Left lung (tissue), 4 donors: ENCODE measurements at regions not wholly inside any gene's neighbourhood (a gene's known extent, or its start where the extent isn't known, plus 50 kb on each side); places are given as distances from the start of the nearest gene placed in this dataset.

Experiments
- ATAC-seq: fragments of 200-7000 bp; cut with Tn5 transposase; one replicate; pipeline ENCODE4 v1.9.1; 2020; ENCODE audit warnings: moderate library complexity
- DNase-seq, 4 donors: peaks; one replicate each; pipeline ENCODE4 v3.0.0-alpha.2; 2013 to 2020
- H3K27ac ChIP-seq, 2 donors: fragments of 200-600 bp; sonication (generic) in 1 of 2; one replicate each; pipeline versions ENCODE4 v1.5.0 to v1.8.0; 2020 to 2021
- H3K27me3 ChIP-seq, 2 donors: fragments of 200-600 bp; sonication (generic) in 1 of 2; one replicate each; pipeline versions ENCODE4 v1.5.0 to v1.8.0; 2020 to 2021
- H3K36me3 ChIP-seq, 2 donors: fragments of 200-600 bp; sonication (generic) in 1 of 2; one replicate each; pipeline versions ENCODE4 v1.5.0 to v1.8.0; 2020 to 2021
- H3K4me1 ChIP-seq, 2 donors: fragments of 200-600 bp; one replicate each; pipeline ENCODE4 v1.8.0; 2021
- H3K4me3 ChIP-seq, 2 donors: fragments of 200-600 bp; sonication (generic) in 1 of 2; one replicate each; pipeline versions ENCODE4 v1.5.0 to v1.8.0; 2020 to 2021; ENCODE audit warnings: mild to moderate bottlenecking in 1 of 2
- H3K9me3 ChIP-seq, 2 donors: fragments of 200-600 bp; sonication (generic) in 1 of 2; one replicate each; pipeline versions ENCODE4 v1.5.0 to v1.8.0; 2020 to 2021
- intact Hi-C, 2 donors: fragments of 100-400 bp; cut with DNase I; formaldehyde crosslinking; loops; one replicate each; pipeline versions ENCODE4 v1.11.2 to v1.14.2; 2022
- TF ChIP-seq, protein P1 (sequence below), 2 donors: fragments of 200-600 bp; sonication (generic) in 1 of 2; IDR thresholded peaks; one replicate each; pipeline versions ENCODE4 v1.5.0 to v1.8.0; 2021; ENCODE audit warnings: antibody characterized with exemption in 2 of 2
- donor health status: DM: no; HTN: yes; CAD: no.
- donor health status: DM: no; HTN: no; CAD: no.

DNA sequence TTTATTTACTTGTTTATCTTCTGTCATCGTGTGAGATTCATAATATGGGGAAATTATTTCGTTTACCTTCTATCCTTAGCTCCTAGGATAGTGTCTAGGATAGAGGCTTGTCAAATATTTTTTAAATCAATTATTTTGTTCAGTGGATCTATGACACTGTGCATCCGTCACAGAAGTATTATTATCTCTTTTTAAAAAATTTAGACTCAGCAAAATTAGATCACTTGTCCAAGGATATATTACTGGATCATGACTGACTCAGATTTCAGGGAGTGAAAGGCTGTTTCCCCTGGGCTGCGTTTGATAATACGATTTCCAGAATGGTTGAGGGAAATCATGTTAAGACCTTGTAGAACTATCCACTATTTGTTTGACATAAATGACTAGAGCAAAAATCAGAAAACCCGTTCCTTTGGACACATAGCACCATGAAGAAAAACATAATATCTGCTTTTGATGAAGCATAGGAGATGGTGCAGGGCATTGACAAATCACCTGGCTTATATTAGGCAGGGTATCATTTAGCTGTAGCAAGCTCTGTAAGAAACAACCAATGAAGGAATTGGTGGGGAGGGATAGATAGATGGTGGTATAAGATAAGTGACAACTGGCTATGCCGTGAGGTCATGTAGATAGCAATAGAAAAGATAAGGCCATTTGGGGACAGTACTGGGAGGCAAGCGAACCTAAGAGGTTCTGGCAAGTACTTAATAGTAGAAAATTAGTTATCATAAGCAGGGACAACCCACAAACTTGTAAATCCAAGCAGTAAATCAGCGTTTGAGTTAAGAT lies 465.2 kb upstream of the MAN1A1 start:
- Histone ChIP-seq H3K9me3 (no peaks in the 10 kb centered on the region), H3K36me3 (no peaks in the 10 kb centered on the region), H3K27me3 (no peaks in the 10 kb centered on the region), H3K4me1 (no peaks in the 10 kb centered on the region), H3K4me3 (no peak overlapping the region), H3K27ac (no peak overlapping the region)
- no peak for ATAC-seq
- intact Hi-C loops = no loop called here
- DNase-seq = no peak
- TF ChIP-seq, protein P1, sequence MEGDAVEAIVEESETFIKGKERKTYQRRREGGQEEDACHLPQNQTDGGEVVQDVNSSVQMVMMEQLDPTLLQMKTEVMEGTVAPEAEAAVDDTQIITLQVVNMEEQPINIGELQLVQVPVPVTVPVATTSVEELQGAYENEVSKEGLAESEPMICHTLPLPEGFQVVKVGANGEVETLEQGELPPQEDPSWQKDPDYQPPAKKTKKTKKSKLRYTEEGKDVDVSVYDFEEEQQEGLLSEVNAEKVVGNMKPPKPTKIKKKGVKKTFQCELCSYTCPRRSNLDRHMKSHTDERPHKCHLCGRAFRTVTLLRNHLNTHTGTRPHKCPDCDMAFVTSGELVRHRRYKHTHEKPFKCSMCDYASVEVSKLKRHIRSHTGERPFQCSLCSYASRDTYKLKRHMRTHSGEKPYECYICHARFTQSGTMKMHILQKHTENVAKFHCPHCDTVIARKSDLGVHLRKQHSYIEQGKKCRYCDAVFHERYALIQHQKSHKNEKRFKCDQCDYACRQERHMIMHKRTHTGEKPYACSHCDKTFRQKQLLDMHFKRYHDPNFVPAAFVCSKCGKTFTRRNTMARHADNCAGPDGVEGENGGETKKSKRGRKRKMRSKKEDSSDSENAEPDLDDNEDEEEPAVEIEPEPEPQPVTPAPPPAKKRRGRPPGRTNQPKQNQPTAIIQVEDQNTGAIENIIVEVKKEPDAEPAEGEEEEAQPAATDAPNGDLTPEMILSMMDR (IDR thresholded peaks at IDR 0.05) = no peak

DNA sequence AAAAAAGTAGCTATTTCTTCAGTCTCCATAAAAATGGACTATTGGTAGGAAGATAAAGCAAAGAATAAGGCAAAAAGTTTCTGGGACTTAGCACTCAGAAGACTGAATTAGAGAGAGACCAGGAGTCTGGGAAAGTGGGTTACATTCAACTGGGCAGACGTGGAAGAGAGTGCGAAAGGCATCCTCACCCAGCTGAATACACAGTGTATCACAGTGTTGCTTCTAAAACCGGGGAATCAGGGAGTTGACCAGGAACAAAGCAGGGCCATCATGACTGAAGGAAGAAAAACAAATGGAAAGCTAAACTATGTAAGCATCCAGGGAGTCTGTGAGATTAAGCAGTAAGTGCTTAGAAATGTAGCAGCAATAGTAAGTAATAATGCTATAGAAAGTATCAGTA lies 452.9 kb upstream of the MAN1A1 start:
- no peaks in the 10 kb centered on the region for H3K36me3 ChIP-seq
- H3K9me3 ChIP-seq = no peaks in the 10 kb centered on the region
- no peaks in the 10 kb centered on the region for H3K27me3 ChIP-seq
- TF ChIP-seq, protein P1 (IDR thresholded peaks at IDR 0.05) = no peak
- DNase-seq = no peak
- intact Hi-C loops = no loop called here
- no peak overlapping the region for H3K4me3 ChIP-seq
- no peak for ATAC-seq
- no peak overlapping the region for H3K27ac ChIP-seq
- no peaks in the 10 kb centered on the region for H3K4me1 ChIP-seq

DNA sequence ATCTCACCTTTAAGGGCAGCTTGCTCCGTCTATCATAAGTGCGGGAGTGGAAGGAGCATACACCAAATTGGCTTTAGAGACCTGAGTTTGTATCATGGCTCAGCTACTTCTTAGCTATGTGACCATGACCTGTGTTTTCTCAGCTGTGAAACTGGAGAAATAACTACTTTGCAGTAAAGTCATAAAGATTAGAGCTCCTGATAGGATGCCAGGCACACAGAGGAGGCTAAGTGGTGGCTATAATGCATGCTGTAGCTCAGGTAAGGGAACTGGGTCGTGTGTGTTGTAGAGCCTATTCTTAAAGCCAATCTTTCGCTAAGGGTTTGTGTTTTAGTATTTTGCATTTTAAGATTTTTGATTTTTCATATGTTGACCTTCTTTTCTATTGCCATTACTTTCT lies 451.5 kb upstream of the MAN1A1 start:
- intact Hi-C loops = no loop called here
- ATAC-seq = no peak
- no peaks in the 10 kb centered on the region for H3K36me3 ChIP-seq
- H3K4me3 ChIP-seq = no peak overlapping the region
- H3K27me3 ChIP-seq = no peaks in the 10 kb centered on the region
- no peak for DNase-seq
- H3K27ac ChIP-seq = no peak overlapping the region
- H3K4me1 ChIP-seq = no peaks in the 10 kb centered on the region
- TF ChIP-seq, protein P1 (IDR thresholded peaks at IDR 0.05) = no peak
- no peaks in the 10 kb centered on the region for H3K9me3 ChIP-seq

DNA sequence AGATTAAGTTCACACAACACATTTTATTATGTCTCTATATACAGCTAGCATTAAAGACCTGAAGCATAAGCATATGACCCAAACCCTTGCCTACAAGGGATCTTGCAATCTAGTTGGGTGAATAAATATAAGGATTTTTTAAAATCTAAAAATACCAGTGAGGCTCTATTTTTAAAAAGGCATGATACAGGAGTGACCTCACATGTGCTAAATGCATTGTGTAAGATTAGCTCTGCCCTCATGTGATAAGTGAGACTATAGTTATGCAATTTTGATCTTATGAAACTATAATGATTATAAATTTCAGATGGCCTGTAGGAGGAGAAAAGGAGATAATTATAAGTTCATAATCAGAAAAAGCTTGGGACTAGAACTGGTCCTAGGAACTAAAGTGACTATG lies 451.0 kb upstream of the MAN1A1 start:
- DNase-seq (peak in 1 of 4 donors; percentile 12), ATAC-seq (no peak)
- TF ChIP-seq, protein P1 (IDR thresholded peaks at IDR 0.05) = no peak
- H3K27me3 ChIP-seq = no peaks in the 10 kb centered on the region
- H3K27ac ChIP-seq = no peak overlapping the region
- no peaks in the 10 kb centered on the region for H3K36me3 ChIP-seq
- no peaks in the 10 kb centered on the region for H3K9me3 ChIP-seq
- no peaks in the 10 kb centered on the region for H3K4me1 ChIP-seq
- no peak overlapping the region for H3K4me3 ChIP-seq
- intact Hi-C loops = no loop called here

DNA sequence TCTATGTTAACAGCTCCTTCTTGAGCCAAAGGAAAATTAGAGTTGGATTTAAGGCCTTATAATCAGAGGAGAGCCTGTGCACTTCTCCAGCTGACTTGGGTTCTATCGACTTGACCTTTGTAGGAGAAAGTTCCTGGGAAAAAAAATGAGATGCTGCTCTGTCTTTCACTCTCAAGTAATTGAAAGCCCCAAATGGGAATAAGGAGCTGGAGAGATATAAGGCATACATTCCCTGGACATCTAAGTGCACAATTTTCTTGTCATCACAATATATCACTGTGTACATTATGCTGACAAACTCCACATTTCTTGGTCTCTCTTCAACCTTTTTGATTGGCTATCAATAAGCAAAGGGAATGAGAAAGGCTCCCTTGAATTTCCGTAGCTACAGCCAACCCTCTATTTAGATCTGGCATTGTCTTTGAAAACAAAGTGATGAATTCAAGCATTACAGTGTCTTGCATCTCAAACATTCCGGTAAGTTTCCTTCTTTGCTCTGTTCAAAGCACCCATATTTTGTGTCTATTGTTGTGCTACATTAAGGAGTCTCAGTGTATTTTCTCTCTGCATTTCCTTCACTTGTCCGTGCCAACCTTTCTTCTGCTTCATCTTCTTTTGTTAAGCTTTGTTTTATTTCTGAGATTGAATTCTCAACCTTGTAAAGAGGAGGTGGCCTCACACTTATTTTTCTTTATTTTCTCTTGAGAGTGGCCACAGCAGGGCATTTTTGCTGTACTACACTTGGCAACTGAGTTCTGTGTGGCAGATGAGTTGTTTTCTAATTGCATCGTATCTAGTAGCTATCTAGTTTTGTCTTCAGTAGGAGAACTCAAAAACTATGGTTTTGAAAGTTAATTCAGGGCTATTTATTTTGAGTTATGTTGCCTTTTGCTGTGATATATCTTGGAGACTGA lies 450.3 kb upstream of the MAN1A1 start:
- ATAC-seq (no peak), DNase-seq (no peak)
- H3K4me1 ChIP-seq = no peaks in the 10 kb centered on the region
- no peaks in the 10 kb centered on the region for H3K36me3 ChIP-seq
- no peaks in the 10 kb centered on the region for H3K27me3 ChIP-seq
- TF ChIP-seq, protein P1 (IDR thresholded peaks at IDR 0.05) = no peak
- H3K9me3 ChIP-seq = no peaks in the 10 kb centered on the region
- intact Hi-C loops = no loop called here
- H3K4me3 ChIP-seq = no peak overlapping the region
- H3K27ac ChIP-seq = no peak overlapping the region
